ENCODE measurements at regions not wholly inside any gene's neighbourhood (a gene's known extent, or its start where the extent isn't known, plus 50 kb on each side); places are given as distances from the start of the nearest gene placed in this dataset.

GRCh38 chr12:102622618-102623017, 142.3 kb upstream of the IGF1 start:
- Mint-ChIP-seq H3K36me3 (ENCODE audit: low read depth) (peaks cover 17% of the 10 kb centered on the region), H3K27ac (no peak overlapping the region), H3K9me3 (peaks cover 18% of the 10 kb centered on the region), H3K4me1 (ENCODE audit: low read depth) (no peaks in the 10 kb centered on the region), H3K27me3 (ENCODE audit: insufficient read depth) (no peaks in the 10 kb centered on the region; the same call in 1 of the 2 replicates), H3K4me3 (no peak overlapping the region)
- no peak for TF ChIP-seq CTCF (IDR thresholded peaks at IDR 0.05)
- DNase-seq = no peak

DNA sequence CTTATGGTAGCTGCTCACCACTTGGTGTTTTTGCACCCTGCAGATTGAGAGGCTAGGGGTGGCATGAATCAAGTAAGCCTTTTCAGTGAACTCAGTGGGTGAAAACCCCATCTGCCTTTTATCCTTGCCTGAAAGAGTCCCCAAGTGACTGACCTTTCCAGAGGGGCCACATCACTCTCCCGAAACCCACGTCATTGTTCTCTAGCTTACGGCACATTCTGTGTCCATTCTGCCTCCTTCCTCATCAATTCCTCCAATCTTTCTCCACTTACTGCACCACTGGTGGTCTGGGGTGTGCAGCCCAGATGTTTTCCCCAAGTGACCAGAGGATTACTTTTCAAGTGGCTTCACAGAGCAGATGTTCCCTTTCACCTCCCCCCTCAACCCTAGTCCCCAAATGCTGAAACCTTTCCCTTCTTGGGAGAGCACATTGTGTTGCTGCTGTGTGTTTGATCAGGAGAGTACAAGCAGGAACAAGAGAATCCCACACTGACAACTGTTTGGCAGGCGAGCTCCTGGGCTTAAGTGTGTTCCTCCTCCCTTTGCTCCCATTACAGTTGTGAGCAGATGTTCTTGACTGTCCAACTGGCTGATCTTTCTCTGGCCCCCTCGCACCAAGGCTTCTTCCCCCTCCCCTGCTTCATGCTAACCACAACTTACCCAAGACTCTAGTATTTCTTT, 138.0 kb upstream of the IGF1 start:
- Mint-ChIP-seq H3K27ac (no peak overlapping the region), H3K4me3 (no peak overlapping the region), H3K36me3 (ENCODE audit: low read depth) (no peaks in the 10 kb centered on the region), H3K27me3 (ENCODE audit: insufficient read depth) (no peaks in the 10 kb centered on the region; the same call in 1 of the 2 replicates), H3K9me3 (no peaks in the 10 kb centered on the region), H3K4me1 (ENCODE audit: low read depth) (no peaks in the 10 kb centered on the region)
- no peak for TF ChIP-seq CTCF (IDR thresholded peaks at IDR 0.05)
- no peak for DNase-seq

DNA sequence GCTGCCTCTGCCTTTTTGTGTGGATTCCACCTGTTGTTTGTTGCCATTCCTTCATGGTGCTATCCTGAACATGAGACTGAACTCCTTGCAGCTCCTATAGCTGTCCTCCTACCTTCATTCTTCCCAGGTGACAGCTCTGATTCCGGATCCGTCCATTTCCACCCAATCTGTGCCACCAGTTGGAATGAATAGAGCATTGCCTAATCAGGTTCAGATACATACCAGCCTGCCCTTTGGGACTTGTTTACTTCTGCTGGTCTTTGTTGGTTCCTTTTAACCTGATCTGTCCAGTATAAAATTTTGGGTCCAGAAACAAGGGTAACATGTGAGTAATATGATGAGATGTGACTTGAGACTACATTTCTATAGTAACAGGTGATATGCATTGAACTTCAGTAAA, 136.3 kb upstream of the IGF1 start:
- Mint-ChIP-seq H3K4me3 (no peak overlapping the region), H3K9me3 (no peaks in the 10 kb centered on the region), H3K36me3 (ENCODE audit: low read depth) (no peaks in the 10 kb centered on the region), H3K4me1 (ENCODE audit: low read depth) (no peaks in the 10 kb centered on the region), H3K27ac (no peak overlapping the region), H3K27me3 (ENCODE audit: insufficient read depth) (no peaks in the 10 kb centered on the region; the same call in 1 of the 2 replicates)
- TF ChIP-seq CTCF (IDR thresholded peaks at IDR 0.05) = no peak
- DNase-seq = no peak

DNA sequence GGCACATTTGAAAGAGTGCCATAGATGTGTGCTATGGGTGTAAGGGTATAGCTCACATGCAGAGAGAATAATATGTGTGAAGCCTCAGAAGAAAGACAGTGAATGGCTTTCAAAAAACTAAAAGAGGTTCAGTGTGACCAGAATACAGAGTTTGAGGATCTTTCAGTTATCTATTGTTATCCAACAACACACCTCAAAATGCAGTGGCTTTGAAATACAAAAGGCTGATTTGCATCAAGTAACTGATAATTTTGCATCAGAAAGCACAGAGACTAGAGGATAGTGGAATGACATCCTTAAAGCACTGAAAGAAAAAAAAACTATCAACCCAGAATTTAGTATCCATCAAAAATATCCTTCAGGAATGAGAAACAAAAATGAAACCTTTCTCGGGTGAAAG, 131.6 kb upstream of the IGF1 start:
- H3K9me3 Mint-ChIP-seq = peaks cover 12% of the 10 kb centered on the region; the same call in 1 of the 2 replicates
- peaks cover 15% of the 10 kb centered on the region for H3K36me3 Mint-ChIP-seq (ENCODE audit: low read depth)
- no peak overlapping the region for H3K27ac Mint-ChIP-seq
- no peak overlapping the region for H3K4me3 Mint-ChIP-seq
- no peak for DNase-seq
- no peak for TF ChIP-seq CTCF (IDR thresholded peaks at IDR 0.05)
- H3K4me1 Mint-ChIP-seq (ENCODE audit: low read depth) = no peaks in the 10 kb centered on the region
- H3K27me3 Mint-ChIP-seq (ENCODE audit: insufficient read depth) = no peaks in the 10 kb centered on the region; the same call in 1 of the 2 replicates

- no peak overlapping the region for H3K4me3 Mint-ChIP-seq
- no peaks in the 10 kb centered on the region for H3K27me3 Mint-ChIP-seq (ENCODE audit: insufficient read depth)
- no peak for TF ChIP-seq CTCF (IDR thresholded peaks at IDR 0.05)
- H3K27ac Mint-ChIP-seq = no peak overlapping the region
- H3K4me1 Mint-ChIP-seq (ENCODE audit: low read depth) = no peaks in the 10 kb centered on the region
- H3K36me3 Mint-ChIP-seq (ENCODE audit: low read depth) = peaks cover 18% of the 10 kb centered on the region
- peaks cover 12% of the 10 kb centered on the region for H3K9me3 Mint-ChIP-seq
- DNase-seq = no peak
These were observed 129.6 kb upstream of the IGF1 start for GRCh38 chr12:102609996-102610395.
